Prostate gland (tissue), 2 donors: ENCODE measurements at regions not wholly inside any gene's neighbourhood (a gene's known extent, or its start where the extent isn't known, plus 50 kb on each side); places are given as distances from the start of the nearest gene placed in this dataset.

Experiments
- DNase-seq: peaks from one replicate; pipeline ENCODE4 v3.0.0-alpha.2; 2019; ENCODE audit warnings: low spot score
- H3K27ac ChIP-seq, 2 donors: fragments of 200-600 bp; sonication (generic); 2 replicates each; pipeline ENCODE4 v1.5.1; 2017 to 2019
- H3K27me3 ChIP-seq: fragments of 200-600 bp; sonication (generic); replicated peaks from 2 replicates; pipeline ENCODE4 v1.5.1; 2019; ENCODE audit not compliant: insufficient read depth
- H3K36me3 ChIP-seq, 2 donors: fragments of 200-600 bp; sonication (generic); 1 replicate in 1 of 2; 2 replicates in 1 of 2; pipeline versions ENCODE4 v1.5.1 to v1.8.1; 2017 to 2019
- H3K4me1 ChIP-seq: fragments of 200-600 bp; sonication (generic); replicated peaks from 2 replicates; pipeline ENCODE4 v1.5.1; 2019
- H3K4me3 ChIP-seq, 2 donors: fragments of 200-600 bp; sonication (generic); 2 replicates each; pipeline ENCODE4 v1.5.1; 2017 to 2019
- H3K9me3 ChIP-seq: fragments of 200-600 bp; sonication (generic); 2 replicates; pipeline ENCODE4 v1.5.1; 2017
- CTCF ChIP-seq, 4 experiments: fragments of 200-600 bp in 2 of 4; fragments of 450-650 bp in 2 of 4; sonication (generic) in 2 of 4; IDR thresholded peaks; 1 replicate in 3 of 4; 2 replicates in 1 of 4; pipeline ENCODE4 v1.5.1; 2016 to 2019; ENCODE audit warnings: antibody characterized with exemption in 4 of 4, mild to moderate bottlenecking in 2 of 4, moderate library complexity in 2 of 4
- POLR2A ChIP-seq: fragments of 450-650 bp; IDR thresholded peaks from one replicate; pipeline ENCODE4 v1.6.1; 2016; ENCODE audit warnings: antibody characterized with exemption, mild to moderate bottlenecking
- POLR2AphosphoS5 ChIP-seq: sonication (generic); formaldehyde crosslinking; IDR thresholded peaks from one replicate; pipeline ENCODE4 v1.6.1; 2017; ENCODE audit warnings: antibody characterized with exemption
- WGBS: methylation state at CpG from one replicate; pipeline ENCODE4 v1.1.5; 2018; 5-methylcytosine and 5-hydroxymethylcytosine counted together
- intact Hi-C: fragments of 100-400 bp; cut with DNase I; formaldehyde crosslinking; loops from one replicate; pipeline ENCODE4 v1.14.2; 2022

GRCh38 chr5:145104106-145104505 lies 731.0 kb downstream of the PRELID2 start:
- intact Hi-C loops, result no loop called here
- Histone ChIP-seq H3K36me3 (no peaks in the 10 kb centered on the region), H3K9me3 (no peaks in the 10 kb centered on the region), H3K4me1 (no peaks in the 10 kb centered on the region), H3K4me3 (no peak overlapping the region), H3K27ac (no peak overlapping the region), H3K27me3 (no peaks in the 10 kb centered on the region)
- no peak for TF ChIP-seq CTCF (IDR thresholded peaks at IDR 0.05)
- TF ChIP-seq POLR2A, result no peak
- TF ChIP-seq POLR2AphosphoS5, result no peak
- DNase-seq, result no peak

GRCh38 chr5:145101246-145101645 lies 733.9 kb downstream of the PRELID2 start:
- Histone ChIP-seq H3K9me3 (no peaks in the 10 kb centered on the region), H3K27me3 (no peaks in the 10 kb centered on the region), H3K4me1 (no peaks in the 10 kb centered on the region), H3K27ac (no peak overlapping the region), H3K36me3 (no peaks in the 10 kb centered on the region), H3K4me3 (no peak overlapping the region)
- no peak for DNase-seq
- WGBS, result 84% methylated on average over 3 of the region's 3 CpGs
- intact Hi-C loops, result no loop called here
- TF ChIP-seq POLR2AphosphoS5, result no peak
- TF ChIP-seq POLR2A, result no peak
- no peak for TF ChIP-seq CTCF (IDR thresholded peaks at IDR 0.05)

- no peaks in the 10 kb centered on the region for H3K9me3 ChIP-seq
- no peak for TF ChIP-seq CTCF (IDR thresholded peaks at IDR 0.05)
- no peak for TF ChIP-seq POLR2AphosphoS5
- TF ChIP-seq POLR2A, result no peak
- no peaks in the 10 kb centered on the region for H3K4me1 ChIP-seq
- DNase-seq, result no peak
- 75% methylated on average over 1 of the region's 1 CpG for WGBS
- no peak overlapping the region for H3K27ac ChIP-seq
- H3K4me3 ChIP-seq, result no peak overlapping the region
- H3K36me3 ChIP-seq, result no peaks in the 10 kb centered on the region
- intact Hi-C loops, result no loop called here
- H3K27me3 ChIP-seq, result no peaks in the 10 kb centered on the region
These were observed 745.0 kb downstream of the PRELID2 start for GRCh38 chr5:145090115-145090514.

GRCh38 chr5:145084834-145085233 lies 750.3 kb downstream of the PRELID2 start:
- H3K27me3 ChIP-seq, result no peaks in the 10 kb centered on the region
- H3K4me1 ChIP-seq, result no peaks in the 10 kb centered on the region
- DNase-seq, result no peak
- H3K9me3 ChIP-seq, result no peaks in the 10 kb centered on the region
- intact Hi-C loops, result no loop called here
- H3K4me3 ChIP-seq, result no peak overlapping the region
- 58% methylated on average over 2 of the region's 2 CpGs for WGBS
- H3K36me3 ChIP-seq, result no peaks in the 10 kb centered on the region
- TF ChIP-seq POLR2AphosphoS5, result no peak
- TF ChIP-seq CTCF (IDR thresholded peaks at IDR 0.05), result no peak
- no peak for TF ChIP-seq POLR2A
- H3K27ac ChIP-seq, result no peak overlapping the region

- no peak for TF ChIP-seq POLR2A
- no peak for TF ChIP-seq POLR2AphosphoS5
- no peak for TF ChIP-seq CTCF (IDR thresholded peaks at IDR 0.05)
- no peaks in the 10 kb centered on the region for H3K36me3 ChIP-seq
- no peak for DNase-seq
- intact Hi-C loops, result no loop called here
- no peaks in the 10 kb centered on the region for H3K9me3 ChIP-seq
- WGBS, result 92% methylated on average over 6 of the region's 6 CpGs
- H3K27ac ChIP-seq, result no peak overlapping the region
- no peak overlapping the region for H3K4me3 ChIP-seq
- no peaks in the 10 kb centered on the region for H3K4me1 ChIP-seq
- H3K27me3 ChIP-seq, result no peaks in the 10 kb centered on the region
These were observed 758.1 kb downstream of the PRELID2 start for GRCh38 chr5:145077028-145077427.
